OCI-LY7 (cell line): ENCODE measurements at regions not wholly inside any gene's neighbourhood (a gene's known extent, or its start where the extent isn't known, plus 50 kb on each side); places are given as distances from the start of the nearest gene placed in this dataset.

Experiments
- BruUV-seq: library from RNA; stranded (reverse); fragments of 400-500 nt; replicated peaks from 2 replicates; lab custom pipeline; 2021; lab: Mats Ljungman, UMichigan
- CTCF ChIA-PET: fragments of 300-600 bp; sonication (Branson Sonifier 250); formaldehyde crosslinking; loops from one replicate; lab custom pipeline; 2022; ENCODE audit warnings: antibody characterized with exemption; ENCODE audit not compliant: unreplicated experiment; lab: Charles Lee
- POLR2A ChIA-PET: fragments of 300-600 bp; sonication (Branson Sonifier 250); formaldehyde crosslinking; loops from one replicate; lab custom pipeline; 2022; ENCODE audit warnings: antibody characterized with exemption; lab: Charles Lee
- DNase-seq: peaks from one replicate; pipeline ENCODE4 v3.0.0-alpha.2; 2015; ENCODE audit warnings: low spot score
- H2AFZ ChIP-seq: fragments of 200-600 bp; sonication (generic), shearing (Covaris generic); 2 replicates; pipeline ENCODE4 v1.6.1; 2014; ENCODE audit warnings: mild to moderate bottlenecking, antibody characterized with exemption, low read length, moderate library complexity
- H3K27ac ChIP-seq: fragments of 200-600 bp; sonication (generic); 2 replicates; pipeline ENCODE4 v1.5.1; 2014; ENCODE audit warnings: mixed run types, low read depth, mild to moderate bottlenecking, moderate library complexity, low read length, inconsistent platforms; ENCODE audit not compliant: poor library complexity, severe bottlenecking
- H3K36me3 ChIP-seq: fragments of 200-600 bp; sonication (generic); 2 replicates; pipeline ENCODE4 v1.6.1; 2014; ENCODE audit warnings: mild to moderate bottlenecking, antibody characterized with exemption, low read length, moderate library complexity, mixed read lengths; ENCODE audit not compliant: insufficient read depth
- H3K4me1 ChIP-seq: fragments of 200-600 bp; sonication (generic); 2 replicates; pipeline ENCODE4 v1.5.1; 2014; ENCODE audit warnings: mild to moderate bottlenecking, low read length; ENCODE audit not compliant: insufficient read depth, poor library complexity, severe bottlenecking
- H3K4me2 ChIP-seq: fragments of 200-600 bp; sonication (generic); 2 replicates; pipeline ENCODE4 v1.6.1; 2014; ENCODE audit warnings: mild to moderate bottlenecking, low read length
- H3K4me3 ChIP-seq: fragments of 200-600 bp; sonication (generic); 2 replicates; pipeline ENCODE4 v1.5.1; 2014; ENCODE audit warnings: mild to moderate bottlenecking, low read depth, low read length; ENCODE audit not compliant: poor library complexity, severe bottlenecking
- H3K79me2 ChIP-seq: fragments of 200-600 bp; sonication (generic); 2 replicates; pipeline ENCODE4 v1.6.1; 2016; ENCODE audit warnings: low read depth, mild to moderate bottlenecking, low read length, moderate library complexity, mixed read lengths; ENCODE audit not compliant: insufficient read depth
- H3K9me2 ChIP-seq: fragments of 200-600 bp; sonication (generic); 2 replicates; pipeline ENCODE4 v1.6.1; 2016; ENCODE audit warnings: mild to moderate bottlenecking, low read length, mixed read lengths; ENCODE audit not compliant: insufficient read depth
- H3K9me3 ChIP-seq: fragments of 200-600 bp; sonication (generic); 2 replicates; pipeline ENCODE4 v1.6.1; 2014; ENCODE audit warnings: mild to moderate bottlenecking, mixed run types, low read length, mixed read lengths
- H4K20me1 ChIP-seq: fragments of 200-600 bp; sonication (generic); 2 replicates; pipeline ENCODE4 v1.6.1; 2014; ENCODE audit warnings: mild to moderate bottlenecking, antibody characterized with exemption, low read length, moderate library complexity, mixed read lengths; ENCODE audit not compliant: insufficient read depth
- EZH2phosphoT487 ChIP-seq: fragments of 200-600 bp; sonication (generic); IDR thresholded peaks from 2 replicates; pipeline ENCODE4 v1.6.1; 2018; ENCODE audit warnings: low read depth, borderline replicate concordance, mild to moderate bottlenecking, mixed run types, antibody characterized with exemption, low read length, moderate library complexity, mixed read lengths
- intact Hi-C: fragments of 100-400 bp; cut with micrococcal nuclease; formaldehyde crosslinking; loops from one replicate; pipeline ENCODE4 v1.10.0; 2022; ENCODE audit not compliant: unreplicated experiment
- TF ChIP-seq, protein P1 (sequence below): fragments of 200-600 bp; sonication (generic); conservative IDR thresholded peaks from 2 replicates; pipeline ENCODE4 v1.5.1; 2014; ENCODE audit warnings: mild to moderate bottlenecking, antibody characterized with exemption, low read length, moderate library complexity, mixed read lengths

DNA sequence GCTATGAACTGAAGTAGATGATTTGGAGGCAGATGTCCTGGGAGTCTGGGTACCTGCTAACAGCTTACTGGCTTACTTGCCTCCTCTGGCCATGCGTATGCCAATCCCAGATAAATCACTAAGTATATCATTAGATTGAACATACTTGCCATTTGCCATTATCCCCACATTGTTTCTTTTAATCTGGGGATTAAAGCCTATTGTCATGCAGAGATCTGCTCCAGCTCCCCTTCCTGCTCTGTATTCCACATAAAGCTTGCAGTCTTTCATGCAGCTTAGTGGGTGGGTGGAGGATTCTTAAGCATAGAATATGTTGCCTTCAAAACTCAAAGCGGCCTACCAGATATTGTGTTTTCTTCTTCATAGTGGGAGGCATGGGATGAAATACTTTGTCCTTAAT, 311.8 kb upstream of the MMADHC start:
- Histone ChIP-seq H3K9me3 (no peaks in the 10 kb centered on the region), H3K36me3 (no peaks in the 10 kb centered on the region), H3K4me2 (no peak overlapping the region), H3K4me1 (no peaks in the 10 kb centered on the region), H3K27ac (no peak overlapping the region), H3K4me3 (no peak overlapping the region), H2AFZ (no peak overlapping the region), H3K9me2 (no peaks in the 10 kb centered on the region), H3K79me2 (no peaks in the 10 kb centered on the region), H4K20me1 (no peaks in the 10 kb centered on the region)
- intact Hi-C loops = no loop called here
- BruUV-seq = no TSS peak
- POLR2A ChIA-PET = no interaction called here
- DNase-seq = no peak
- CTCF ChIA-PET = no interaction called here
- no peak for TF ChIP-seq EZH2phosphoT487
- TF ChIP-seq, protein P1, sequence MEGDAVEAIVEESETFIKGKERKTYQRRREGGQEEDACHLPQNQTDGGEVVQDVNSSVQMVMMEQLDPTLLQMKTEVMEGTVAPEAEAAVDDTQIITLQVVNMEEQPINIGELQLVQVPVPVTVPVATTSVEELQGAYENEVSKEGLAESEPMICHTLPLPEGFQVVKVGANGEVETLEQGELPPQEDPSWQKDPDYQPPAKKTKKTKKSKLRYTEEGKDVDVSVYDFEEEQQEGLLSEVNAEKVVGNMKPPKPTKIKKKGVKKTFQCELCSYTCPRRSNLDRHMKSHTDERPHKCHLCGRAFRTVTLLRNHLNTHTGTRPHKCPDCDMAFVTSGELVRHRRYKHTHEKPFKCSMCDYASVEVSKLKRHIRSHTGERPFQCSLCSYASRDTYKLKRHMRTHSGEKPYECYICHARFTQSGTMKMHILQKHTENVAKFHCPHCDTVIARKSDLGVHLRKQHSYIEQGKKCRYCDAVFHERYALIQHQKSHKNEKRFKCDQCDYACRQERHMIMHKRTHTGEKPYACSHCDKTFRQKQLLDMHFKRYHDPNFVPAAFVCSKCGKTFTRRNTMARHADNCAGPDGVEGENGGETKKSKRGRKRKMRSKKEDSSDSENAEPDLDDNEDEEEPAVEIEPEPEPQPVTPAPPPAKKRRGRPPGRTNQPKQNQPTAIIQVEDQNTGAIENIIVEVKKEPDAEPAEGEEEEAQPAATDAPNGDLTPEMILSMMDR = no peak

DNA sequence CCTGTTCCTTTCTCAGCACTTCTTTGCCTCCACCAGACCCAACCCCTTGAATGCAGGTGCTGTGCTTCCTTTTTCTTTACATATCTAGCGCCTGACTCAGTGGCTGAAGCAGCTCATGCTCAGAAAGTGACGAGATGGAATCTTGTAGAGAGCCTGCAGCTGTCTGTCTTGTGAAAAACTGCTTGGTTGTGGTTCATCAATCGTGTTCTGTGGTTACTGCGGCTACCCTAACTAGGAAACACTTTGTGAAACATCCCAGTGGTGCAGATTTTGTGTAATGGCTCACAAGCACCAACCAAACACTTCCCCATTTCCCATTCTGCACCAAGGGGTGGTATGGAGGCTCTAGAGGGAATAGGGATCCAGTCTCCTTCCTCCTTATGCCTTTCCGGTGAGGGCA, 307.2 kb upstream of the MMADHC start:
- no peak for TF ChIP-seq EZH2phosphoT487
- TF ChIP-seq, protein P1 = no peak
- Histone ChIP-seq H4K20me1 (no peaks in the 10 kb centered on the region), H3K79me2 (no peaks in the 10 kb centered on the region), H3K4me1 (no peaks in the 10 kb centered on the region), H3K27ac (no peak overlapping the region), H3K4me3 (no peak overlapping the region), H3K9me3 (no peaks in the 10 kb centered on the region), H3K9me2 (no peaks in the 10 kb centered on the region), H3K36me3 (no peaks in the 10 kb centered on the region), H2AFZ (no peak overlapping the region), H3K4me2 (no peak overlapping the region)
- ChIA-PET CTCF (no interaction called here), POLR2A (interaction anchor here (0.6 to 1.1 kb wide), 2 partner anchors 8 to 26 kb away, joined by 3 to 5 read pairs; no protein-coding TSS in a partner anchor)
- BruUV-seq = no TSS peak
- intact Hi-C loops = no loop called here
- no peak for DNase-seq

DNA sequence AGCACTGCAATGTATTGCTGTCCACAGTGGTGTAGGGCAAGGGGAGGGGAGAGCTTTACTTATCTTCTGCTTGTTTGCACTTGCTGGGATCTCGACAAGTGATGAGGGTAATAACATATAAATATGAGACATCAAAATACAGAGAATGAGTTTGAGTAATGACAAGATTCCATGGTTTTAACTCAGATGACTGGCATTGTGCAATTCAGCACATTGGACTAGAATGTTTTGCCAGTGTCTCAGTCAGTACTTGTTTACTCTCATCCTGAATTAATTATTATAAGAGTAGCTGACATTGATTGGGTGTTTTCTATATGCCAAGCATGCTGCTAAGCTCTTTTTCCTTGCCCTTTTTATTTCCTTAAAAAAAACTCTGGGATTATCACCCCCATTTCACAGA, 306.7 kb upstream of the MMADHC start:
- no TSS peak for BruUV-seq
- intact Hi-C loops = no loop called here
- no peaks in the 10 kb centered on the region for H3K9me3 ChIP-seq
- no peak for TF ChIP-seq EZH2phosphoT487
- TF ChIP-seq, protein P1 = no peak
- no peak for DNase-seq
- H3K79me2 ChIP-seq = no peaks in the 10 kb centered on the region
- H3K4me2 ChIP-seq = no peak overlapping the region
- H3K4me1 ChIP-seq = no peaks in the 10 kb centered on the region
- H3K36me3 ChIP-seq = no peaks in the 10 kb centered on the region
- ChIA-PET CTCF (no interaction called here), POLR2A (no interaction called here)
- H3K9me2 ChIP-seq = no peaks in the 10 kb centered on the region
- no peak overlapping the region for H3K27ac ChIP-seq
- H4K20me1 ChIP-seq = no peaks in the 10 kb centered on the region
- no peak overlapping the region for H2AFZ ChIP-seq
- no peak overlapping the region for H3K4me3 ChIP-seq
